ENCODE measurements at regions not wholly inside any gene's neighbourhood (a gene's known extent, or its start where the extent isn't known, plus 50 kb on each side); places are given as distances from the start of the nearest gene placed in this dataset.

- no peak for TF ChIP-seq CTCF (IDR thresholded peaks at IDR 0.05)
- no peak for TF ChIP-seq POLR2A (IDR thresholded peaks at IDR 0.05)
Observed at GRCh38 chr10:71152043-71152442, 60.3 kb upstream of the UNC5B start.

Data from thyroid gland (tissue), 4 donors.